ENCODE measurements at regions not wholly inside any gene's neighbourhood (a gene's known extent, or its start where the extent isn't known, plus 50 kb on each side); places are given as distances from the start of the nearest gene placed in this dataset.
"Not testable (repeated sequence)": the region's sequence is repeated elsewhere in the genome, so short reads cannot be mapped to it uniquely, and the experiment has no call there.

GRCh38 chr7:124618871-124619270, 146.7 kb downstream of the GPR37 start:
- H3K4me3 ChIP-seq (replicated peaks in 1 of 2; ENCODE audit: low read depth in 2 of 2, low read length in 2 of 2) = no peak overlapping the region
- no peak for TF ChIP-seq CTCF (IDR thresholded peaks at IDR 0.05; ENCODE audit: low read depth, low read length)
- no peak for DNase-seq (ENCODE audit: low read depth in 2 of 2)

GRCh38 chr7:124618051-124618450, 147.5 kb downstream of the GPR37 start:
- not testable (repeated sequence) for DNase-seq (ENCODE audit: low read depth in 2 of 2); H3K4me3 ChIP-seq (replicated peaks in 1 of 2; ENCODE audit: low read depth in 2 of 2, low read length in 2 of 2)

GRCh38 chr7:124603066-124603465, 162.5 kb downstream of the GPR37 start:
- H3K4me3 ChIP-seq (replicated peaks in 1 of 2; ENCODE audit: low read depth in 2 of 2, low read length in 2 of 2) = no peak overlapping the region
- no peak for DNase-seq (ENCODE audit: low read depth in 2 of 2)
- TF ChIP-seq CTCF (IDR thresholded peaks at IDR 0.05; ENCODE audit: low read depth, low read length) = no peak

GRCh38 chr7:124597509-124597908, 168.1 kb downstream of the GPR37 start:
- no peak overlapping the region for H3K4me3 ChIP-seq (replicated peaks in 1 of 2; ENCODE audit: low read depth in 2 of 2, low read length in 2 of 2)
- DNase-seq (ENCODE audit: low read depth in 2 of 2) = no peak
- no peak for TF ChIP-seq CTCF (IDR thresholded peaks at IDR 0.05; ENCODE audit: low read depth, low read length)

- no peak overlapping the region for H3K4me3 ChIP-seq (replicated peaks in 1 of 2; ENCODE audit: low read depth in 2 of 2, low read length in 2 of 2)
- no peak for TF ChIP-seq CTCF (IDR thresholded peaks at IDR 0.05; ENCODE audit: low read depth, low read length)
- DNase-seq (ENCODE audit: low read depth in 2 of 2) = no peak
Observed at GRCh38 chr7:124596881-124597280, 168.7 kb downstream of the GPR37 start.

GRCh38 chr7:124590814-124591213, 174.8 kb downstream of the GPR37 start:
- no peak overlapping the region for H3K4me3 ChIP-seq (replicated peaks in 1 of 2; ENCODE audit: low read depth in 2 of 2, low read length in 2 of 2)
- TF ChIP-seq CTCF (IDR thresholded peaks at IDR 0.05; ENCODE audit: low read depth, low read length) = no peak
- DNase-seq (ENCODE audit: low read depth in 2 of 2) = no peak

GRCh38 chr7:124577256-124577655, 188.3 kb downstream of the GPR37 start:
- TF ChIP-seq CTCF (IDR thresholded peaks at IDR 0.05; ENCODE audit: low read depth, low read length) = no peak
- no peak overlapping the region for H3K4me3 ChIP-seq (replicated peaks in 1 of 2; ENCODE audit: low read depth in 2 of 2, low read length in 2 of 2)

More at GRCh38 chr7:124577256-124577655, 188.3 kb downstream of the GPR37 start:
- DNase-seq (ENCODE audit: low read depth in 2 of 2) = no peak
